HG02884 (cell line): ENCODE measurements at regions not wholly inside any gene's neighbourhood (a gene's known extent, or its start where the extent isn't known, plus 50 kb on each side); places are given as distances from the start of the nearest gene placed in this dataset.

Experiments
- ATAC-seq: cut with Tn5 transposase; IDR thresholded peaks from one replicate; pipeline ENCODE4 v1.9.1; 2021; ENCODE audit warnings: mild to moderate bottlenecking, moderate library complexity; ENCODE audit not compliant: unreplicated experiment

GRCh38 chr13:61485128-61485765 is 69.6 kb upstream of the PCDH20 start:
- ATAC-seq, result no peak

- no peak for ATAC-seq
Observed at GRCh38 chr13:61477619-61478018, 62.0 kb upstream of the PCDH20 start.

GRCh38 chr13:61470786-61471185 is 55.1 kb upstream of the PCDH20 start:
- ATAC-seq, result no peak

GRCh38 chr13:61466280-61466679 is 50.6 kb upstream of the PCDH20 start:
- no peak for ATAC-seq
